ENCODE measurements at regions not wholly inside any gene's neighbourhood (a gene's known extent, or its start where the extent isn't known, plus 50 kb on each side); places are given as distances from the start of the nearest gene placed in this dataset.
A peak's percentile ranks its signal among the peaks of the same experiment; 100 is the strongest.

GRCh38 chr11:111128076-111128870, 117.3 kb upstream of the POU2AF2 start:
- TF ChIP-seq CTCF (IDR thresholded peaks at IDR 0.05): no peak

GRCh38 chr11:111124724-111125123, 120.8 kb upstream of the POU2AF2 start:
- Histone ChIP-seq H3K4me3 (no peak overlapping the region), H3K9me3 (no peaks in the 10 kb centered on the region), H3K36me3 (no peaks in the 10 kb centered on the region), H3K27ac (no peak overlapping the region), H3K4me1 (no peaks in the 10 kb centered on the region), H3K27me3 (no peaks in the 10 kb centered on the region)
- DNase-seq (peak in 1 of 4 donors; percentile 24), ATAC-seq (no peak)
- no peak for TF ChIP-seq CTCF (IDR thresholded peaks at IDR 0.05)
- intact Hi-C loops (cut with DNase I): no loop called here

More at GRCh38 chr11:111128076-111128870, 117.3 kb upstream of the POU2AF2 start:
- H3K36me3 ChIP-seq: no peaks in the 10 kb centered on the region
- DNase-seq (no peak), ATAC-seq (no peak)
- H3K4me1 ChIP-seq: no peaks in the 10 kb centered on the region
- no peaks in the 10 kb centered on the region for H3K27me3 ChIP-seq
- intact Hi-C loops (cut with DNase I): no loop called here
- no peaks in the 10 kb centered on the region for H3K9me3 ChIP-seq
- H3K27ac ChIP-seq: no peak overlapping the region
- H3K4me3 ChIP-seq: no peak overlapping the region

- Histone ChIP-seq H3K27ac (no peak overlapping the region), H3K9me3 (no peaks in the 10 kb centered on the region), H3K4me1 (no peaks in the 10 kb centered on the region), H3K27me3 (no peaks in the 10 kb centered on the region), H3K36me3 (no peaks in the 10 kb centered on the region), H3K4me3 (no peak overlapping the region)
- TF ChIP-seq CTCF (IDR thresholded peaks at IDR 0.05): no peak
- peak; percentile 86 for ATAC-seq
- intact Hi-C loops (cut with DNase I): no loop called here
- DNase-seq: no peak
These were observed 121.8 kb upstream of the POU2AF2 start for GRCh38 chr11:111123463-111124398.

GRCh38 chr11:111120696-111121302, 124.7 kb upstream of the POU2AF2 start:
- no peak for DNase-seq
- intact Hi-C loops (cut with DNase I): no loop called here

More at GRCh38 chr11:111120696-111121302, 124.7 kb upstream of the POU2AF2 start:
- H3K9me3 ChIP-seq: no peaks in the 10 kb centered on the region
- ATAC-seq: no peak
- no peaks in the 10 kb centered on the region for H3K36me3 ChIP-seq
- H3K4me1 ChIP-seq: no peaks in the 10 kb centered on the region
- no peak for TF ChIP-seq CTCF (IDR thresholded peaks at IDR 0.05)
- no peak overlapping the region for H3K27ac ChIP-seq
- no peaks in the 10 kb centered on the region for H3K27me3 ChIP-seq
- no peak overlapping the region for H3K4me3 ChIP-seq
